H1 (cell line): ENCODE measurements at regions not wholly inside any gene's neighbourhood (a gene's known extent, or its start where the extent isn't known, plus 50 kb on each side); places are given as distances from the start of the nearest gene placed in this dataset.

ENCODE experiments used
- CTCF ChIA-PET: fragments of 300-600 bp; sonication (Branson Sonifier 250); formaldehyde crosslinking; loops from one replicate; lab custom pipeline; 2021; ENCODE audit not compliant: partially characterized antibody; lab: Charles Lee
- POLR2A ChIA-PET: fragments of 300-600 bp; sonication (Branson Sonifier 250); formaldehyde crosslinking; loops from one replicate; lab custom pipeline; 2021; ENCODE audit warnings: inconsistent platforms; ENCODE audit not compliant: partially characterized antibody; lab: Charles Lee
- DNase-seq, 2 experiments: peaks; one replicate each; pipeline versions ENCODE4 v3.0.0 to v3.0.0-alpha.2; 2010 to 2022; ENCODE audit warnings: low spot score in 2 of 2, low read depth in 1 of 2, mixed read lengths in 1 of 2
- FAIRE-seq: peaks from 2 replicates; lab custom pipeline; 2011; peaks lifted over from hg19 to GRCh38; lab: Jason Lieb, UNC
- H2AFZ ChIP-seq: 2 replicates; pipeline ENCODE4 v1.8.1; 2012; ENCODE audit warnings: low read length, inconsistent platforms
- H2AK5ac ChIP-seq: 2 replicates; pipeline ENCODE4 v1.6.1; 2013; ENCODE audit warnings: low read depth, low read length
- H2BK120ac ChIP-seq: replicated peaks from 2 replicates; pipeline ENCODE3; 2013; ENCODE audit warnings: low read depth, low read length, inconsistent platforms
- H2BK12ac ChIP-seq: 2 replicates; pipeline ENCODE4 v1.6.1; 2013; ENCODE audit warnings: low read depth, low read length
- H2BK15ac ChIP-seq: 2 replicates; pipeline ENCODE4 v1.6.1; 2013; ENCODE audit warnings: low read length
- H2BK20ac ChIP-seq: 2 replicates; pipeline ENCODE4 v1.6.1; 2013; ENCODE audit warnings: low read length
- H2BK5ac ChIP-seq: 2 replicates; pipeline ENCODE4 v1.6.1; 2013; ENCODE audit warnings: low read depth, low read length
- H3K14ac ChIP-seq: 2 replicates; pipeline ENCODE4 v1.6.1; 2013; ENCODE audit warnings: inconsistent platforms; ENCODE audit not compliant: insufficient read length
- H3K18ac ChIP-seq: 2 replicates; pipeline ENCODE4 v1.6.1; 2013; ENCODE audit warnings: low read length; ENCODE audit errors: extremely low read depth
- H3K23ac ChIP-seq: 2 replicates; pipeline ENCODE4 v1.6.1; 2013; ENCODE audit warnings: inconsistent platforms; ENCODE audit not compliant: insufficient read length
- H3K23me2 ChIP-seq: 2 replicates; pipeline ENCODE4 v1.6.1; 2013; ENCODE audit warnings: low read depth, low read length
- H3K27ac ChIP-seq: 2 replicates; pipeline ENCODE4 v1.6.1; 2011; ENCODE audit warnings: low read depth, low read length, inconsistent platforms
- H3K27me3 ChIP-seq, 4 experiments: replicated peaks in 1 of 4; 1 replicate in 1 of 4; 2 replicates in 3 of 4; pipeline versions ENCODE4 v1.6.1 to v1.8.1; 2011 to 2013; ENCODE audit warnings: low read length in 3 of 4, mild to moderate bottlenecking in 3 of 4, inconsistent platforms in 2 of 4, mixed read lengths in 2 of 4, moderate library complexity in 1 of 4; ENCODE audit not compliant: control insufficient read depth in 3 of 4, insufficient read depth in 3 of 4; ENCODE audit errors: extremely low read depth in 1 of 4
- H3K36me3 ChIP-seq, 4 experiments: 2 replicates each; pipeline versions ENCODE4 v1.6.1 to v1.8.1; 2011 to 2013; ENCODE audit warnings: mild to moderate bottlenecking in 4 of 4, low read length in 3 of 4, moderate library complexity in 2 of 4, control low read depth in 1 of 4, inconsistent platforms in 1 of 4; ENCODE audit not compliant: insufficient read depth in 4 of 4, control insufficient read depth in 2 of 4
- H3K4ac ChIP-seq: replicated peaks from 2 replicates; pipeline ENCODE3; 2013; ENCODE audit warnings: low read length, low read depth, mixed read lengths, inconsistent platforms; ENCODE audit not compliant: insufficient read length
- H3K4me1 ChIP-seq, 4 experiments: replicated peaks in 1 of 4; 1 replicate in 1 of 4; 2 replicates in 3 of 4; pipeline versions ENCODE4 v1.6.1 to v1.8.1; 2011 to 2013; ENCODE audit warnings: low read length in 3 of 4, inconsistent platforms in 2 of 4, mixed read lengths in 1 of 4; ENCODE audit not compliant: insufficient read depth in 4 of 4, control insufficient read depth in 3 of 4
- H3K4me2 ChIP-seq, 2 experiments: 2 replicates each; pipeline versions ENCODE4 v1.6.1 to v1.8.1; 2011 to 2013; ENCODE audit warnings: low read depth in 2 of 2, low read length in 2 of 2, control low read depth in 1 of 2, inconsistent platforms in 1 of 2, mild to moderate bottlenecking in 1 of 2; ENCODE audit not compliant: insufficient read depth in 1 of 2
- H3K4me3 ChIP-seq, 4 experiments: fragments of 200-600, 300-600 bp in 1 of 4; sonication (generic), shearing (Covaris generic), sonication (Bioruptor Twin) in 1 of 4; 2 replicates each; pipeline versions ENCODE4 v1.5.1 to v1.8.1; 2011 to 2016; ENCODE audit warnings: low read length in 4 of 4, low read depth in 3 of 4, control low read depth in 2 of 4, inconsistent platforms in 2 of 4, mild to moderate bottlenecking in 2 of 4, mixed read lengths in 1 of 4, moderate library complexity in 1 of 4; ENCODE audit not compliant: insufficient read depth in 2 of 4; ENCODE audit errors: extremely low read depth in 1 of 4
- H3K56ac ChIP-seq: replicated peaks from 2 replicates; pipeline ENCODE3; 2013; ENCODE audit warnings: low read depth, mild to moderate bottlenecking, mixed read lengths, low read length, inconsistent platforms; ENCODE audit not compliant: insufficient read length
- H3K79me1 ChIP-seq: 2 replicates; pipeline ENCODE4 v1.6.1; 2013; ENCODE audit warnings: low read depth, low read length, control low read depth
- H3K79me2 ChIP-seq, 2 experiments: 2 replicates each; pipeline versions ENCODE4 v1.6.1 to v1.8.1; 2012 to 2013; ENCODE audit warnings: low read length in 2 of 2, mild to moderate bottlenecking in 2 of 2, inconsistent platforms in 1 of 2; ENCODE audit not compliant: insufficient read depth in 2 of 2, control insufficient read depth in 1 of 2
- H3K9ac ChIP-seq, 4 experiments: replicated peaks in 1 of 4; 1 replicate in 1 of 4; 2 replicates in 3 of 4; pipeline versions ENCODE4 v1.6.1 to v1.8.1; 2011 to 2013; ENCODE audit warnings: low read depth in 3 of 4, low read length in 3 of 4, control low read depth in 2 of 4, mild to moderate bottlenecking in 2 of 4, moderate library complexity in 2 of 4, inconsistent platforms in 1 of 4; ENCODE audit errors: extremely low read depth in 1 of 4
- H3K9me3 ChIP-seq, 2 experiments: 2 replicates each; pipeline versions ENCODE4 v1.6.1 to v1.8.1; 2012 to 2013; ENCODE audit warnings: mild to moderate bottlenecking in 2 of 2, moderate library complexity in 2 of 2, control low read depth in 1 of 2, inconsistent platforms in 1 of 2, low read depth in 1 of 2, low read length in 1 of 2, mixed read lengths in 1 of 2; ENCODE audit not compliant: insufficient read depth in 2 of 2
- H4K20me1 ChIP-seq, 2 experiments: replicated peaks in 1 of 2; 2 replicates each; pipeline versions ENCODE3 to v1.8.1; 2011 to 2013; ENCODE audit warnings: inconsistent platforms in 2 of 2, low read length in 2 of 2, mild to moderate bottlenecking in 1 of 2; ENCODE audit not compliant: insufficient read depth in 2 of 2, control insufficient read depth in 1 of 2
- H4K5ac ChIP-seq: 2 replicates; pipeline ENCODE4 v1.6.1; 2013; ENCODE audit warnings: low read length, low read depth, mixed read lengths, inconsistent platforms; ENCODE audit not compliant: insufficient read length
- H4K8ac ChIP-seq: 2 replicates; pipeline ENCODE4 v1.8.0; 2013; ENCODE audit warnings: mild to moderate bottlenecking, moderate library complexity, low read length, inconsistent platforms; ENCODE audit not compliant: insufficient read depth; ENCODE audit errors: extremely low read depth
- H4K91ac ChIP-seq: replicated peaks from 2 replicates; pipeline ENCODE3; 2013; ENCODE audit warnings: low read length, mixed read lengths, inconsistent platforms; ENCODE audit not compliant: insufficient read length
- CTBP2 ChIP-seq: IDR thresholded peaks from 2 replicates; pipeline ENCODE4 v1.7.0; 2011; ENCODE audit warnings: borderline replicate concordance, mild to moderate bottlenecking, moderate library complexity, mixed read lengths, low read length; ENCODE audit not compliant: insufficient read depth, insufficient read length
- CTCF ChIP-seq, 3 experiments: IDR thresholded peaks; 1 replicate in 2 of 3; 2 replicates in 1 of 3; pipeline versions ENCODE4 v1.5.1 to v1.6.1; 2011; ENCODE audit warnings: low read length in 3 of 3, mild to moderate bottlenecking in 3 of 3, inconsistent platforms in 2 of 3, low read depth in 1 of 3, moderate library complexity in 1 of 3; ENCODE audit not compliant: insufficient read depth in 1 of 3; ENCODE audit errors: control extremely low read depth in 1 of 3
- GABPA ChIP-seq: IDR thresholded peaks from 2 replicates; pipeline ENCODE4 v1.6.1; 2011; ENCODE audit warnings: mild to moderate bottlenecking, low read length, moderate library complexity, borderline replicate concordance; ENCODE audit not compliant: insufficient read depth
- HDAC6 ChIP-seq: IDR thresholded peaks from one replicate; pipeline ENCODE4 v1.7.1; 2012; ENCODE audit warnings: low read depth, mild to moderate bottlenecking, inconsistent platforms, low read length, moderate library complexity
- JUN ChIP-seq: IDR thresholded peaks from 2 replicates; pipeline ENCODE4 v1.6.1; 2011; ENCODE audit warnings: low read depth, mild to moderate bottlenecking, improper control_type of control experiment, low read length
- NRF1 ChIP-seq: IDR thresholded peaks from 2 replicates; pipeline ENCODE4 v1.6.1; 2011; ENCODE audit warnings: mild to moderate bottlenecking, low read depth, low read length, improper control_type of control experiment
- SAP30 ChIP-seq: fragments of 300-600 bp; sonication (generic); IDR thresholded peaks from 2 replicates; pipeline ENCODE4 v1.7.1; 2012; ENCODE audit warnings: low read length, moderate library complexity, mild to moderate bottlenecking, inconsistent platforms; ENCODE audit not compliant: insufficient read depth, insufficient replicate concordance
- SIN3A ChIP-seq, 2 experiments: IDR thresholded peaks in 1 of 2; conservative IDR thresholded peaks in 1 of 2; 2 replicates each; pipeline ENCODE4 v1.6.1; 2011 to 2012; ENCODE audit warnings: low read length in 2 of 2, improper control_type of control experiment in 1 of 2, low read depth in 1 of 2, mild to moderate bottlenecking in 1 of 2
- SP2 ChIP-seq: IDR thresholded peaks from 2 replicates; pipeline ENCODE4 v1.6.1; 2012; ENCODE audit warnings: mild to moderate bottlenecking, low read length, inconsistent platforms
- SP4 ChIP-seq: IDR thresholded peaks from 2 replicates; pipeline ENCODE4 v1.6.1; 2012; ENCODE audit warnings: low read length, inconsistent platforms
- WGBS, 2 experiments: shearing (Covaris generic) in 1 of 2; methylation state at CpG; one replicate each; pipeline versions ENCODE4 v1.1.6 to v1.1.7; 2013 to 2015; ENCODE audit warnings: low lambda C conversion rate in 2 of 2, mixed read lengths in 2 of 2, inconsistent platforms in 1 of 2, low coverage in 1 of 2, missing lambda C conversion rate in 1 of 2; ENCODE audit not compliant: insufficient replicate concordance in 2 of 2, insufficient coverage in 1 of 2, insufficient read length in 1 of 2; ENCODE audit errors: extremely low coverage in 1 of 2, missing lambda C conversion rate in 1 of 2; 5-methylcytosine and 5-hydroxymethylcytosine counted together

- Histone ChIP-seq H3K27ac (no peak overlapping the region), H3K4me3 (no peak overlapping the region), H3K56ac (no peak overlapping the region), H2BK5ac (no peak overlapping the region), H2BK15ac (no peak overlapping the region), H4K8ac (no peak overlapping the region), H2BK120ac (no peak overlapping the region), H2BK20ac (no peak overlapping the region), H2AK5ac (no peak overlapping the region), H3K9ac (no peak overlapping the region), H4K5ac (no peak overlapping the region), H3K23me2 (no peaks in the 10 kb centered on the region; the same call in 1 of the 2 replicates), H3K23ac (no peak overlapping the region), H3K14ac (no peak overlapping the region), H4K20me1 (no peaks in the 10 kb centered on the region), H3K18ac (no peak overlapping the region), H2BK12ac (no peak overlapping the region), H3K4ac (no peak overlapping the region), H2AFZ (no peak overlapping the region), H3K27me3 (no peaks in the 10 kb centered on the region), H3K79me1 (no peaks in the 10 kb centered on the region), H3K9me3 (no peaks in the 10 kb centered on the region), H3K36me3 (no peaks in the 10 kb centered on the region), H4K91ac (no peak overlapping the region), H3K4me2 (no peak overlapping the region), H3K4me1 (no peaks in the 10 kb centered on the region), H3K79me2 (no peaks in the 10 kb centered on the region)
- no peak for TF ChIP-seq GABPA
- no peak for TF ChIP-seq HDAC6
- no peak for TF ChIP-seq SP2
- no peak for TF ChIP-seq CTCF (IDR thresholded peaks at IDR 0.05; ENCODE audit: control extremely low read depth in 1 of 3, insufficient read depth in 1 of 3, low read depth in 1 of 3, low read length in 3 of 3)
- TF ChIP-seq CTBP2, result no peak
- no peak for TF ChIP-seq JUN
- no peak for TF ChIP-seq SAP30
- TF ChIP-seq SP4, result no peak
- no peak for TF ChIP-seq SIN3A (conservative IDR thresholded peaks at IDR 0.05 in 1 of 2, IDR thresholded peaks at IDR 0.05 in 1 of 2; ENCODE audit: low read depth in 1 of 2, low read length in 2 of 2)
- TF ChIP-seq NRF1, result no peak
- WGBS, 2 experiments, result 79% methylated on average over 1 of the region's 1 CpG; no CpG with 5 or more reads in 1 of the 2 experiments
- ChIA-PET POLR2A (interaction anchor here (0.5 kb wide), 1 partner anchor 993 kb away, joined by 3 read pairs; no protein-coding TSS in a partner anchor), CTCF (interaction anchor here (0.8 to 2.9 kb wide), 5 partner anchors 12 to 653 kb away, joined by 3 to 13 read pairs (median 6); no protein-coding TSS in a partner anchor)
- FAIRE-seq (no peak), DNase-seq (no peak)
Observed at GRCh38 chr2:126228531-126228930, 427.4 kb upstream of the GYPC start.
